ENCODE measurements at regions not wholly inside any gene's neighbourhood (a gene's known extent, or its start where the extent isn't known, plus 50 kb on each side); places are given as distances from the start of the nearest gene placed in this dataset.
"Not testable (repeated sequence)": the region's sequence is repeated elsewhere in the genome, so short reads cannot be mapped to it uniquely, and the experiment has no call there.

- in situ Hi-C loops (cut with HindIII; ENCODE audit: low pct_ligation_motif_present, low pct_unique_long_range_greater_than_20kb, low sequenced_read_pairs), result no loop called here
- DNase-seq, result no peak
Observed at GRCh38 chr9:7439355-7439995, 360.1 kb downstream of the DMAC1 start.

DNA sequence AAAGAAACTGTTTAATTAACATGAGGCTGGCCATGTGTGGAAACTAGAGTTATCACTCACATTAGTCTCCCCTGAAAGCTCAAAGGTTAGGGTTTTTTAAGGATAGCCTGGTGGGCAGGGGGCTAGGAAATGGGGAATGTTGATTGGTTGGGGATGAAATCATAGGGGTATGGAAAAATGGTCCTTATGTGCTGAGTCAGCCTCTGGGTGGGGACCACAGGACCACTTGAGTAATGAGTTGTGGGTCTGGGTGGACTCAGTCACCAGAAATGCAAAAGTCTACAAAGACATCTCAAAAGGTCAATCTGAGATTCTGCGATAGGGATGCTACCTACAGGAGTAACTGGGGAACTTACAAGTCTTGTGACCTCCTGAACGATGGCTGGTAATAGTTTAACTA lies 362.8 kb downstream of the DMAC1 start:
- DNase-seq, result no peak

DNA sequence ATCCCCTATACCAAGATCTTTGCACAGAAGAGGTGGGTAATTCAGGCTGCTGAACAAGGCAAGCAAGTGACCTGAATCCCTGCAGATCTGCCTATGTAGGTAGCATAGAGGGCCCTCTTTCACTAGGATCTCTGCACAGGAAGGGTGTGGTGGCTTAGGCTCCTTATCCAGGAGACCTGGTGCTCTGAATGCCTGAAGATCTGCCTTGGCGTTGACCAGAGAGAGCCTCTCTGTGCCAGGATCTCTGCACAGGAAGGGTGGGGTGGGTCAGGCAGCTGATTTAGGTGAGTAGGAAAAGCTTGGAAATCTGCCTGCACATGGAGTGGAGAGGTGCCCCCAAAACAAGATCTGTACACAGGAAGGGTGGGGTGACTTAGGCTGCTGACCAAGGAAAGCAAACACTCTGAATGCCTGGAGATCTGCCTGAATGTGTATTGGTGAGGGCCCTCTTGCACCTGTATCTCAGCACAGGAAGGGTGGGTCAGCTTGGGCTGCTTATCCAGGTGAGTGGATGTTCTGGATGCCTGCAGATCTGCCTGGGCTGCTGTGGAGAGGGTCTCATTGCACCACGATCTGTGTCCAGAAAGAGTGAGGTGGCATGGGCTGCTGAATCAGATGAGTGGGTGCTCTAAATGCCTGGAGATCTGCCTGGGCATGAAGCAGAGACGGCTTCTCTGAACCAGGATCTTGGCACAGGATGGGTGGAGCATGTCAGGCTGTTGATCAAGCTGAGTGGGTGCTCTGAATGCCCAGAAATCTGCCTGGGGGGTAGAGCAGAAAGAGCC lies 365.9 kb downstream of the DMAC1 start:
- in situ Hi-C loops (cut with HindIII; ENCODE audit: low pct_ligation_motif_present, low pct_unique_long_range_greater_than_20kb, low sequenced_read_pairs), result no loop called here

More for the DNA sequence above, 362.8 kb downstream of the DMAC1 start:
- in situ Hi-C loops (cut with HindIII; ENCODE audit: low pct_ligation_motif_present, low pct_unique_long_range_greater_than_20kb, low sequenced_read_pairs), result no loop called here

DNA sequence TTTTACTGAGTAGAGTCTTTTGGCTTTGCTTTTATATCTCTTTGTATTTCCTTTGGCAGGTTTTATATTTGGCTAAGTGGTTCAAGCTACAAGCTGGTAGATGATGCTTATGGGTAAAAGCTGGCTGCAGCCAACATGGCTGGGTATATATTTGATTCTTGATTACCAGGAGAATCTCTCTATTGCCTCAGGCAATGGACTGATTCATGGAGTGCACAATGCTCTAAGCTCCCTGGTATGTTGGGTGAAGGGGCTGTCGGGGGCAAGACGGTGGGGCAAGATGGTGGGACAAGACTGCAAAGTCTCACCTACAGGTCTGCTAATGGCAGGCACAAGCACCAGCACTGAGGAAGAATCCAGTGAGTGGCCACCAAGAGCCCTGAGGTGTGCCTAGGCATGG lies 366.6 kb downstream of the DMAC1 start:
- in situ Hi-C loops (cut with HindIII; ENCODE audit: low pct_ligation_motif_present, low pct_unique_long_range_greater_than_20kb, low sequenced_read_pairs), result no loop called here
- DNase-seq, result no peak

More for the DNA sequence above, 365.9 kb downstream of the DMAC1 start:
- DNase-seq, result no peak

- DNase-seq; in situ Hi-C loops (cut with HindIII; ENCODE audit: low pct_ligation_motif_present, low pct_unique_long_range_greater_than_20kb, low sequenced_read_pairs): not testable (repeated sequence)
Observed at GRCh38 chr9:7417397-7417796, 382.2 kb downstream of the DMAC1 start.

- DNase-seq, result no peak
- in situ Hi-C loops (cut with HindIII; ENCODE audit: low pct_ligation_motif_present, low pct_unique_long_range_greater_than_20kb, low sequenced_read_pairs), result no loop called here
Observed at GRCh38 chr9:7415836-7416235, 383.7 kb downstream of the DMAC1 start.

- in situ Hi-C loops (cut with HindIII; ENCODE audit: low pct_ligation_motif_present, low pct_unique_long_range_greater_than_20kb, low sequenced_read_pairs), result no loop called here
- DNase-seq, result no peak
Observed at GRCh38 chr9:7408845-7409244, 390.7 kb downstream of the DMAC1 start.

DNA sequence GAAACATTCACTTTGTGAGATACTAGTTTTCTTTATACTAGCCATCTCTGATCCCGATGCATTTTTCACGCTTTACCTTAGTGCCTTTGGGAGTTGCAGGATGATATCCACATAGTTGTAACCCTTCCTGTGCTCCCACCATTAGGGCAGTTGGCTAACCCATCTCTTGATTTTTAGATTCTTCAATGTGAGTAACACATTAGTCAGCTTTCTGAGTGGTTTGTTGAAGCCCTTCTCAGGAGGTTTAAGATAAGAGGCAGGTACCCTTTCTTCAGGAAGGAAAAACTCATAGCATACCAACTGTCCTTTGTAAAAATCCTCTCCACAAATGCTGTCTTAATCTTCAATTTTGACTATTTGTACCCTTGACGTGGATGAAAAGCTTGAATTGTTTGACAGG lies 392.3 kb downstream of the DMAC1 start:
- in situ Hi-C loops (cut with HindIII; ENCODE audit: low pct_ligation_motif_present, low pct_unique_long_range_greater_than_20kb, low sequenced_read_pairs), result no loop called here
- DNase-seq, result no peak

DNA sequence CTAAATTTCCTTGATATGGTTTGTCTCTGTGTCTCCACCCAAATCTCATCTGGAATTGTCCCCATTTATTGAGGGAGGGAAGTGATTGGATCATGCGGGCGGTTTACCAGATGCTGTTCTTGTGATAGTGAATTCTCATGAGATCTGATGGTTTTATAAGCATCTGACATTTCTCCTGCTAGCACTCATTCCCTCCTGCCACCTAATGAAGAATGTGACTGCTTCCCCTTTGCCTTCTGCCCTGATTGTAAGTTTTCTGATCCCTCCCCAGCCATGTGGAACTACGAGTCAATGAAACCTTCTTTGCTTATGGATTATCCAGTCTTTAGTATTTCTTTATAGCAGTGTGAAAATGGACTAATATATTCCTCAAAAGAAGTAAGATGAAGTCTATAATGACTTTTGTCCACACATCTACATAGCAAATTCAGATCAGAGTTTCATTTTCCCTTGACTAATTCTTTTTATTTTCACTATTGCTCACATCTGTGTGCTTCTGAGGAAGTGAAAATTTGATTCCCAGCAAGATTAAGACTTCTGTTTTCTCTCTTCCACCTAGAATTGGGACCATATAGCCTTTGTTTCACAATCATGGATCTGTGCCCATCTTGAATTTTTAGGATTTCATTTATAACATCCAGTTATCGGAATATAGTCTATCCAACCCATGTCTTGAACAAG lies 393.5 kb downstream of the DMAC1 start:
- no peak for DNase-seq
- in situ Hi-C loops (cut with HindIII; ENCODE audit: low pct_ligation_motif_present, low pct_unique_long_range_greater_than_20kb, low sequenced_read_pairs), result no loop called here

DNA sequence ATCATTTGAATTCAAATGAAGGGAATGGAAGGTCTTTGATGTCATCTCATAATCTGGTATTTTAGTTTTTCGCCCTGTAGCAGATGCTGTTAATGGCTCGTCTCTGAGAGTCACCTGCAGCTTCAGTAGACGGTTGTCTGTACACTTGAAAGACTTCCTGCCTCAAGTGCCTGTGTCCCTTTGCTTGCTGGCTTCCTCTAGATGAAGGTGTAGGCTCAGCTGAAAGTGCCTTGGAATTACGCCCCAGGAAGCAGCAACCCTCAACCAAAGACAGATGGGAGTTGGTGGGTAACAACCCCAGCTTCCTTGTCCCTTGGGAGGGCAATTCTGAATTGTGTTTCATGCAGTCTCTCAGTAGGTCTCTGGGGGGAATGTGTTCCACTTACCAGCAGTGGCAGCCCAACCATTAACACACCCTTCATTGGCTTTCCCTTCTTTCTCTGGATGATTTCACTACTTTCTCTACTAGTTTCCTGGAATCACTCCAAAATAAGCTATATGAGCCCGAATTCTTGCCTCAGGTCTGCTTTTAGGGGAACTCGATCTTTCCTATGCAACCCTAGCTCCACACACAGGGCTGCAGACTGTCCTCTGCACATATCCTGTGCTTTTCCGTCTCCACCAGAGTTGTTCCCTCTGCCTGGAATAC lies 395.6 kb downstream of the DMAC1 start:
- no peak for DNase-seq
- in situ Hi-C loops (cut with HindIII; ENCODE audit: low pct_ligation_motif_present, low pct_unique_long_range_greater_than_20kb, low sequenced_read_pairs), result no loop called here

GRCh38 chr9:7403028-7403389 lies 396.6 kb downstream of the DMAC1 start:
- in situ Hi-C loops (cut with HindIII; ENCODE audit: low pct_ligation_motif_present, low pct_unique_long_range_greater_than_20kb, low sequenced_read_pairs), result no loop called here
- no peak for DNase-seq

DNA sequence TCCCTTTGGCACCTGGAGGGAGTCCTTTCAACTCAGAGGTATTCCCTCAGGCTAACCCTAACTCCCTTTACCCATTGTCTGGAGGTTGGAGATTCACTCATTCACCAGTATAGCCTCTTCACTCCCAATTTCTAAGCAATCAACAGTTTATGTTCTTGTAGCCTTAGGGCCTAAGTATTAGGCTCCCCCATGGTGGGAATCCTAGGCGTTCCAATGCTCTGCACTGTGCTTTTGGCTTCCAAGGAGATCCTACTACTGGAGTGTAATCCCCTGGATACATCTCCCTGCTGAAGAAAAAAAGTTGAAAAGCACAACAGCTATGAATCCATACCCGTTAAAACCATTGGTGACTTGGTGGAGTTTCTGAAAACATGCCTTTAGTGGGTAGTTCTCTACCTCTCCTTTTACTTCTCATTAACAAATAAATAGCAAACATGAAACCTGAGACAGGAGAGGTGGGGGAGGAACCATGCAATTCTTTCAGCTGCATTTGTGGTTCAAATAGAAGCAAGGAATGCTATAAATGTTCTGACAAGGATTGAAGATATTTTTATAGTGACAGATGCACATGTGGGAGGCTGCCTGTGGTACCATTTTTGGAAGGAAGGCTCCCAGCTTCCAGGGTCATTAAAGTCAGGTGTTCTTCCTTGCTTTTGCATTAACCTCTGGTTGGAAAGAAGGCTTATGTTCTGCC lies 397.1 kb downstream of the DMAC1 start:
- in situ Hi-C loops (cut with HindIII; ENCODE audit: low pct_ligation_motif_present, low pct_unique_long_range_greater_than_20kb, low sequenced_read_pairs), result no loop called here
- no peak for DNase-seq

GRCh38 chr9:7401116-7401515 lies 398.5 kb downstream of the DMAC1 start:
- in situ Hi-C loops (cut with HindIII; ENCODE audit: low pct_ligation_motif_present, low pct_unique_long_range_greater_than_20kb, low sequenced_read_pairs), result no loop called here
- no peak for DNase-seq

DNA sequence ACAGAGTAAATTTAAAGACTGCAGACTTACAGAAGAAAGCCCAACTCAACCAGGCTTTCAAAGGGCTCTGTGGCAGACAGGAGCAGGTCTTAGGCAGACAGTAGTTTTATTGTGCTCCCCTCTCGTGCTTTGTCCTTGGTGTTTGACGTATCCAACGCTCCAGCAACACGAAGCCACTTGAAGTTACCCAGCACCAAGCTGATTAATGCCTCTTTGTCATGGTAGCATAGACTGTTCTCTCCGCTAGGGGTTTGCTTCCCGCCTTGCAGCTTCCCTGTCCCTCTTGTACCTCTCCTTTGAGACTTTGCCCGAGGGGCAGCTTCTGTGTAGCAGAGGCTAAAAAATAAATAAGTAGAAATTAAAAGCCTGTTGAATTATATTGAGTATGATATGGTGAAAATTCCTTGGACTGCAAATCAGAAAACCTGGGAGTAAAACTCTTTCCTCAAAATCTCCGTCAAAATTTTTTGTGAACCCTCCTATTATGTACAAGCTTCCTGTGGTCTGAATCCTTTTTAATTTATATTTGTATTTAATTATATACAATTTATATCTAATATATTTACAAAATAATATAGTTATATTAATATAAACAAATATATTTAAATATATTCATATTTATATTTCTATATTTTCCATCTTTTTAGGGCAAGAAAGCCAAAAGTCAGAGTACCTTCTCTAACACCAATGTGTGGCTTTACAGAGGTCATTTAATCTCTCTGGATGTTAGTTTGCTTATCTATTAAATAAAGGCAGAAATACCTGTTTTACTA lies 405.4 kb downstream of the DMAC1 start:
- in situ Hi-C loops (cut with HindIII; ENCODE audit: low pct_ligation_motif_present, low pct_unique_long_range_greater_than_20kb, low sequenced_read_pairs), result no loop called here

DNA sequence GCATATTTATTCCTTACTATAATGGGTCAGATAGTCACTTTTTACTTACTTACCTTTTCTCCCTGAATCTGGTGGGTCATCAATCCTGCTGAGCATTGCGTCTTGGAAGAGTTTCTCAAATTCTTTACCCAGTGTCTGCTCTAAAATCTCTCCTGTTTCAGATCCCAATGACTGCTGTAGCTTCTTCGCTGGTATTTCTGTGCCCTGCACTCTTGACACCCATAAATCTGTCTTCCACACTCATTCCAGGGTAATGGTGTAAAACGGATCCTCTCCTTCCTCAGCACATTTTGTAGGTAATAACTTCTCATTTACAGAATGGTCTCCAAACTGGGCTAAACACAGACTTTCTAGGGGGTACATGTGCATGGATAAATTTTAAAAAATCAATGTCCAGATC lies 407.4 kb downstream of the DMAC1 start:
- in situ Hi-C loops (cut with HindIII; ENCODE audit: low pct_ligation_motif_present, low pct_unique_long_range_greater_than_20kb, low sequenced_read_pairs), result no loop called here

More for the DNA sequence above, 405.4 kb downstream of the DMAC1 start:
- no peak for DNase-seq

DNA sequence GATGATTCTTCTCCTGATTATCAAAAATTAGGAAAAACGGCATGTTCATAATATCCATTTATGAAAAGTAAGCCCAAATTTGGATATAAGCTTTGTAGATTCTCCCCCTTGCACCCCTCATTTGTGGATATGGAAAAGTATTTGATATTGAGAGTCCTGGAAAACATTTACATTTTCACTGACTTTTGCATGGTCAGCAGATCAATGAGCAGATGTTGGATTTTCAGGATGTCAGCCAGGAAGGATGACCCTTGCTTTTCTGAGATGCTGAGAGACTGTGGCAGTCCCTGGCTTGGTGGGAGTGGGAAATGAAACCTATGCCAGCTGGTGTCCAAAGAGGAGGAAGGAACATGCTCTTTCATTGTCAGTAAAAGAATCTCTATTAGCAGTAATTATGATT lies 410.8 kb downstream of the DMAC1 start:
- in situ Hi-C loops (cut with HindIII; ENCODE audit: low pct_ligation_motif_present, low pct_unique_long_range_greater_than_20kb, low sequenced_read_pairs), result no loop called here
- DNase-seq, result no peak

More for the DNA sequence above, 407.4 kb downstream of the DMAC1 start:
- DNase-seq, result no peak

GRCh38 chr9:7387840-7388239 lies 411.7 kb downstream of the DMAC1 start:
- in situ Hi-C loops (cut with HindIII; ENCODE audit: low pct_ligation_motif_present, low pct_unique_long_range_greater_than_20kb, low sequenced_read_pairs), result no loop called here

DNA sequence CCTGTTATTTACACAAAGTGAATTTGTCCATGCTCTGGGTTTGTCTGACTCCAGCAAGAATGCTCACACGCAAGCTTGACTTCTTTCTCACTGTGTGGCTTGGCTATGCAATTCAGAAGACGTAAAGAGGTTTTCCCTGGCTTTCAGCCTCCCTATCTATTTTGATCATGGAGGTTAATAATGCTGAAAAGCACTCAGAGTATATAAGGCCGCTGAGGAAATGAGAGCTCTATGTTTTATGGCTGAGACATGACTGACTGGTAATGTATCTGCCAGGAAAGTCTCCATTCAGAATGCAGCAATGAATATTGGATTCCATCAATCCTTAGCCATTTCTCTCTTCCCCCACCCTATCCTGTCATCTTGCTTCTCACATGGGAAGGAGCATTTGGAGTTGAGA lies 417.3 kb downstream of the DMAC1 start:
- no peak for DNase-seq
- in situ Hi-C loops (cut with HindIII; ENCODE audit: low pct_ligation_motif_present, low pct_unique_long_range_greater_than_20kb, low sequenced_read_pairs), result no loop called here

More at GRCh38 chr9:7387840-7388239, 411.7 kb downstream of the DMAC1 start:
- no peak for DNase-seq
